ENCODE measurements at regions not wholly inside any gene's neighbourhood (a gene's known extent, or its start where the extent isn't known, plus 50 kb on each side); places are given as distances from the start of the nearest gene placed in this dataset.

DNA sequence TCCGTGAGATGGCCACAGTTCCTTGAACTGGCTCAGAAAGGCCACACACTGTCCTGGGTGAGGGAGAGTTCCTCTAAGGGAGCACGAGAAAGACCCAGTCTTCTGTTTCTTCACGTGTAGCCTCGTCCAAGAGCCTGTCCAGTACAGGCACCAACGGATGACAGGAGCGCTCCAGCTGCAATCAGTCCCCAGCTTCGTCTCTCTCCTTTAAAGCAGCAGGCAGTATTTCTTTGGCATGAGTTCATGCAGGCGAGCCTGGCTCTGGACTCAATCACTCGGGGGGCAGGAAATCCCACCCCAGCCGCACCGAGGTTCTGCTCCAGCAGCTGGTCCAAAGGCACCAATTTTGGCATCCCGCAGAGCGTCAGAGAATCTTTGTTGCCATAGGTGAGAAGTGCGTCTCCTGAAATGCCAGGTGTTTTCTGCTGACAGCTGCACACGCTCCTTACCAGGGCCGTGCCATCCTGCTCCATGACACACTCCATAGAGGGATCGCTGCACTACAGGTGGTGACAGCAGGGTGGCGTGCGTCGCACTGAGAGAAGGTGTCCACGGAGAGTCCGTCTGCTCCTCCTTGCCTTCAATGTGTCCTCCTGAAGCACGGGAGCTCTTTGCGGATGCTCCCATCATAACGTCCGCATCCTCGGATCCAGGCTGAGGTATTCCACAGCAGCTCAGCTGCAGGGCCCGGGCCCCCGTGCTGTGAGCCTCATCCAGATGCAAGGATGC, 59.6 kb upstream of the AFDN start:
- no peak for DNase-seq (ENCODE audit: extremely low read depth, low read depth)

DNA sequence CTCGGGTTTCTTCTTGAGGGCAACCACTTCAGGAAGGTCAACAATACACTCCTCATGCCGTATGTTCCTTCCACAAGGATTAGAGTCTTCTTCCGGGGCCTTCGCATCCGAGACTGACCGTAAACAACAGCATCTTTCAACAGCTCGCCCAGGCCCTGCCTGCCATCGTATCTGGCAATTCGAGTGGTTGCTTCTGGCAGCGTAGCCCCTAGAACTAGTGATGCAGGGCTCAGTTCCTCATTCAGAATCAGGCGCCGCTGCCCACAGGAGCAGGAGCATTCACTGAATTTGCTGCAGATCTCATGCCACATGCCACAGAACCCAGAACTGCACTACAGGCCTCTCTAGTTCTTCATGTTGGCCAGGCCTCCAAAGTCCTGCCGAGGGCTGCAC, 59.0 kb upstream of the AFDN start:
- no peak for DNase-seq (ENCODE audit: extremely low read depth, low read depth)

DNA sequence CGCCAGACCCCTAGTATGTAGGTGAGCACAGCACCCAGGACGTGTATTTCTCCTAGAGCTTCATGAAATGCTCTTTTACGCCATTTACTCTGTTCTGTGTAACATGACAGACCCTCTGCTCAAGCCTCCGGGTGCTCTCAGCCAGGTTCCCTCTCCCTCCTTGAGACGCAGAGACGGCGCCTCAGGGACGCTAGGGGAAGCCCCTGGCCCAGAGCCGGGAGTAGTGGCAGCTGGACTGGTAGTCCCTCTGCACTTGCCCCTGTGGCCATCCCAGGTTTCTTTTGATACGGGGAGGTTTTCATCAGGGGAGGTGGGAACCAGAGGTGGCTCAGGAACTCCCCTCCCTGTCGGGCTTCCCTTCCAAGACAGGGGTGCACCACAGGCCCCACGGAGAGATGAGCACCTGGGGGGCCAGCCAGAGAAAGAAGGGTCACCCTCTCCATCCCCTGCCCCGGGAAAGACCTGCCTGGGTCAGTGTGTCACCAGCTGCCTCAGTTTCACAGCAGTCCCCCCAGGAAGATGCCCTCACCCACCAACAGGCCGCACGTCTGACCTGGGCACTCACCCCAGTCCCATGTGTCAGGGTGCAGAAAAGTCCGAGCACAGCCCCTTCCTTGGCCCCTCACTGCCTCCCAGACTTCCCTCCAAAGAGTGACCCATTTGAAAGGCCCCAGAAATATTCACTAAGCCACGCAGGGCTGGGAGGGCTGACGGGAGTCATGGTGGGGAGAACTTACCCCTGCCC, 58.1 kb upstream of the AFDN start:
- no peak for DNase-seq (ENCODE audit: extremely low read depth, low read depth)

DNA sequence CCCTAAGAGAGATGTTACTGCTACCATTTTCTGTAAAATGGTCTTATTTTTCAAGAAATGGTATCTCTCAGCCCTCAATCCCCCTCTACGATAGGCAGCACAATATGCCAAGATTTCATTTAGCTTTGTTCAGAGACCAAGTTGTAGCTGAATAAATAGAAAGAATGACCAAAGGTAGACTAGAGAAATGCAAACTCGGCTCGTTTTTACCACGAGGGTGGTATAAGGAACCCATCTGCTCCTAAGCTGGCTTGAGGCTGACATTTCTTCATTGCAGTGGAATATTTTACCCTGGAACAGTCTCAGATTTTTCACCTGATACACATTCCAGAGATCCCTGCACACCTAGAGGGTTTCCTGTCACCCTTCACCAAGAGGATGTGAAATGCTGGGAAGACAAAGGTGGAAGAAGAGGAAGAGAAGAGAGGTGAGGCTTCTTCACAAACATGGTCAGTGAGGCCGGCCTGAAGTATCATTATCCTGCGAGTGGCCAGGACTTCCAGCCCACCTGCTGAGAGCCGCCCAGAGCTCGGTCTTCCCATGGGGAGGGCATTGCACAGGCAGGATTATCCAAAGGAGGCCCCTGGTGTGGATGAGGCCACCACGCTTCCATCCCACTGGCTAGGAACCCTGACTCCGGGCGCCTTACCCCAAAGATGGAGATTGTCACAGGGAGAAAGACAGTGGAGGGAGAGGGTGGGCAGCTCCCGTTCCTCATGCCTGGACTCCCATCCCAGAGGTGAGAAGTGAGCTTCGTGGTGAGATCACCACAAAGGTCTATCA, 57.1 kb upstream of the AFDN start:
- DNase-seq (ENCODE audit: extremely low read depth, low read depth) = no peak

DNA sequence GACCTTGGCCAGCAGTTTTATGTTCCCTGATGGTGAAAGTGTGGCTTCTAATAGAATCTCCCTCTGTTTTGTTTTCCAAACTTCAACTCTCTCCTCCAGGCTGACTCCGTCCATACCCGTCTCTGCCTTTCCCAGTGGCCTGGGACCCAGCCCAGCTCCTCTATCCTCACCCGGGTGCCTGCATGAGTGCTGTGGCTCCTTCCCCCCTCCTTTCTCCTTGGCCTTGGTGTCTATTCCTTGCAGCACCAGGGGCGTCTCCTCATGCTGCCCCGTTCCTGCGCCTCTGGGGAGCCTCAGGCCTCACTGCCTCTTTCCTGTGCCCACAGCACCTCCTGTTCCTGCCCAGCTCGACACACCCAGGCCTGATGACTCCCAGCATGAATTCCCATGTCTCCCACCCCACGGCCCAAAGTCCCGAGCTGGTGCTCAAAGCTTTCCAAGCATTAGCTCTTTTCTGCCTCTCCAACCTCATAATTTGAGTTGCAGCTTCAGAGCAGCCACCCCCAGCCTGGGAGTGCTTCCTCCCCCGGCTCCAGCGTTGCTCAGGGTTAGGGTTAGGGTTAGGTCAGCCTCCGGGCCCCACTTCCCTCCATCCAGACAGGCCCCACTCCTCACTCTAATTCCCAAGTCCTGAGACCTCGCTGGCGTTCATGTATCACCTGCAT, 56.3 kb upstream of the AFDN start:
- no peak for DNase-seq (ENCODE audit: extremely low read depth, low read depth)

DNA sequence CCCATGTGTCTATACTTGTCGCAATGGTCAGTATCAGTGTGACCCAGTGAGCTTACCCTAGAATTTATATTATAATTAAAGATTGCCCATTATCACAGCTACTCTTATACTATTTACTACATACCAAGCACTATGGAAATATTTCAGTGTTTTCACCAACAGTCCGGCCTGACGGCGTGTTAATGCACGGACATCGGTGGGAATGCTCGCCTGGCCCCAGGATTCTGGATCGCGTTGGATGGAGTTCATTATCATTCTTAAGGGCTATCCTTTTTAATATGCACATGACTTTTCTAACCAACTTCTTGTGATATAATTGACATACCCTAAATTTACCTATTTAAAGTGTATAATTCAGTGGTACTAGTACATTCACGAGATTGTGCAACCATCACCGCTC, 51.8 kb upstream of the AFDN start:
- no peak for DNase-seq (ENCODE audit: extremely low read depth, low read depth)

DNA sequence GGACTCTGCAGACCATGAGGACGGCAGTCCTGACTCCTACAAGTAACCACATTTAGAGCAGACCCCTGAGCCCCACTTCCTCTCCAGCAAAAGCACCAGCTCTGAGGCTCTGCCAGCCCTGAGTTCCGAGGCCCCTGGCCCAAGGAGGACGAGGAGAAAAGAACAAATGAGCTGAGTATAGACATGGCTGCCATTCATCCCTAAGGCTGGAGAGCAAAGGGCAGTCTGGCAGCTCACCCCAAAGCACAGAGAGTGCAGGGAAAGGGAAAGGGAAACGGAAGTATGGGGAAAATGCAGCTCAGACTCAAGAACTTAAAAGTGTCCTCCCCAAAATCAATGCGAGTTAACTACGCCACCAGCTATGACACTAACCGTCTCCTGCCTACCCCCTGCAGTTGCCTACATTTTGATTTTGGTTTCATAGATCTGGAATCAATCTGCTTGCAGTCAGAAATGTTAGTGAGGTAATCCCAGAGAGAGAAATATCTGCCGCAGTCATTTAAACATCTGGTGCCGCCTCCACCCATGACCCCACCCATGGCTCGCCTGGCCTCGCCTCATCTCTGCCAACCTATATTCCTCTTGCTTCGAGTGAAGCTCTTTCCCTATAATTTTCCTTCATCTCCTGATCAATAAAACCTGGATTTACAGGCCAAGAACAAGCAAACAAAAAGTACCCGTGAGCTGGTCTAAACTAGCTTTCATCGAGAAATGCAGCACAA, 49.6 kb upstream of the AFDN start:
- no peak for DNase-seq (ENCODE audit: extremely low read depth, low read depth)

Measured in NCI-H460 (cell line).